CD14-positive monocyte (primary cell): ENCODE measurements at regions not wholly inside any gene's neighbourhood (a gene's known extent, or its start where the extent isn't known, plus 50 kb on each side); places are given as distances from the start of the nearest gene placed in this dataset.

Experiments
- DNase-seq, 3 donors: peaks; one replicate each; pipeline ENCODE4 v3.0.0-alpha.2; 2011 to 2022
- H2AFZ ChIP-seq: 2 replicates; pipeline ENCODE4 v1.6.0; 2012; ENCODE audit warnings: mild to moderate bottlenecking, low read depth, low read length, inconsistent platforms; ENCODE audit not compliant: insufficient read depth, poor library complexity, severe bottlenecking
- H3K27ac ChIP-seq, 2 donors: 1 replicate in 1 of 2; 2 replicates in 1 of 2; pipeline ENCODE4 v1.5.1; 2012 to 2013; ENCODE audit warnings: low read length in 2 of 2, control low read depth in 1 of 2, inconsistent platforms in 1 of 2, low read depth in 1 of 2, mild to moderate bottlenecking in 1 of 2
- H3K27me3 ChIP-seq, 2 donors: one replicate each; pipeline versions ENCODE4 v1.6.0 to v1.6.1; 2011 to 2013; ENCODE audit warnings: low read length in 2 of 2; ENCODE audit not compliant: control insufficient read depth in 2 of 2, insufficient read depth in 2 of 2
- H3K36me3 ChIP-seq, 2 donors: replicated peaks in 1 of 2; 1 replicate in 1 of 2; 2 replicates in 1 of 2; pipeline versions ENCODE4 v1.5.1 to v1.6.1; 2012 to 2013; ENCODE audit warnings: low read length in 2 of 2, control low read depth in 1 of 2, inconsistent platforms in 1 of 2, mild to moderate bottlenecking in 1 of 2; ENCODE audit not compliant: insufficient read depth in 2 of 2, control insufficient read depth in 1 of 2
- H3K4me1 ChIP-seq, 2 donors: 1 replicate in 1 of 2; 2 replicates in 1 of 2; pipeline versions ENCODE4 v1.5.1 to v1.6.1; 2012 to 2013; ENCODE audit warnings: low read length in 2 of 2, control low read depth in 1 of 2, inconsistent platforms in 1 of 2, mild to moderate bottlenecking in 1 of 2, moderate library complexity in 1 of 2; ENCODE audit not compliant: insufficient read depth in 2 of 2, control insufficient read depth in 1 of 2
- H3K4me2 ChIP-seq: replicated peaks from 2 replicates; pipeline ENCODE3; 2012; ENCODE audit warnings: low read length, moderate library complexity, mild to moderate bottlenecking; ENCODE audit not compliant: poor library complexity, severe bottlenecking; ENCODE audit errors: extremely low read depth
- H3K4me3 ChIP-seq, 3 experiments: fragments of 200-600 bp in 1 of 3; sonication (generic) in 1 of 3; replicated peaks in 1 of 3; 1 replicate in 2 of 3; 2 replicates in 1 of 3; pipeline ENCODE4 v1.5.1; 2011 to 2013; ENCODE audit warnings: low read length in 3 of 3, mild to moderate bottlenecking in 3 of 3, control low read depth in 2 of 3, low read depth in 2 of 3, inconsistent platforms in 1 of 3, moderate library complexity in 1 of 3
- H3K79me2 ChIP-seq: 2 replicates; pipeline ENCODE4 v1.6.0; 2012; ENCODE audit warnings: mild to moderate bottlenecking, control low read depth, inconsistent platforms, low read length, moderate library complexity; ENCODE audit not compliant: insufficient read depth
- H3K9ac ChIP-seq: 2 replicates; pipeline ENCODE4 v1.6.0; 2017; ENCODE audit warnings: low read length, mild to moderate bottlenecking; ENCODE audit not compliant: insufficient read depth, poor library complexity, severe bottlenecking
- H3K9me3 ChIP-seq, 2 donors: replicated peaks in 1 of 2; 1 replicate in 1 of 2; 2 replicates in 1 of 2; pipeline versions ENCODE4 v1.5.1 to v1.6.1; 2012 to 2013; ENCODE audit warnings: low read length in 2 of 2, control low read depth in 1 of 2; ENCODE audit not compliant: control insufficient read depth in 1 of 2, insufficient read depth in 1 of 2
- H4K20me1 ChIP-seq: 2 replicates; pipeline ENCODE4 v1.6.0; 2012; ENCODE audit warnings: mild to moderate bottlenecking, low read length, control low read depth, moderate library complexity; ENCODE audit not compliant: insufficient read depth
- H3K27ac Mint-ChIP-seq, 7 donors: one replicate each; pipeline ENCODE4 v1.8.0; 2020; ENCODE audit warnings: mild to moderate bottlenecking in 7 of 7, mixed read lengths in 7 of 7, moderate library complexity in 6 of 7, inconsistent platforms in 2 of 7
- H3K27me3 Mint-ChIP-seq, 3 donors: one replicate each; pipeline ENCODE4 v1.8.0; 2021 to 2022; ENCODE audit warnings: low read depth in 3 of 3, mild to moderate bottlenecking in 3 of 3, mixed read lengths in 3 of 3, moderate library complexity in 3 of 3, inconsistent platforms in 1 of 3
- H3K36me3 Mint-ChIP-seq, 2 donors: one replicate each; pipeline ENCODE4 v1.8.0; 2020; ENCODE audit warnings: mixed read lengths in 2 of 2, inconsistent platforms in 1 of 2, mild to moderate bottlenecking in 1 of 2
- H3K4me1 Mint-ChIP-seq: one replicate; pipeline ENCODE4 v1.8.0; 2020; ENCODE audit warnings: mild to moderate bottlenecking, mixed read lengths
- H3K4me3 Mint-ChIP-seq, 2 donors: one replicate each; pipeline ENCODE4 v1.8.0; 2020; ENCODE audit warnings: mild to moderate bottlenecking in 2 of 2, mixed read lengths in 2 of 2, moderate library complexity in 1 of 2
- H3K9me3 Mint-ChIP-seq, 7 donors: one replicate each; pipeline ENCODE4 v1.8.0; 2020 to 2022; ENCODE audit warnings: mixed read lengths in 7 of 7, mild to moderate bottlenecking in 6 of 7, moderate library complexity in 6 of 7, inconsistent platforms in 2 of 7
- WGBS: methylation state at CpG from one replicate; pipeline ENCODE4 v1.1.5; 2013; ENCODE audit warnings: missing lambda C conversion rate; ENCODE audit not compliant: insufficient coverage; 5-methylcytosine and 5-hydroxymethylcytosine counted together
- intact Hi-C, 2 donors: fragments of 100-400 bp; cut with micrococcal nuclease; formaldehyde crosslinking; loops; one replicate each; pipeline versions ENCODE4 v1.15.0 to v1.15.1; 2023
- TF ChIP-seq, protein P1 (sequence below): fragments of 200-600 bp; IDR thresholded peaks from one replicate; pipeline ENCODE4 v1.8.0; 2022; ENCODE audit warnings: antibody characterized with exemption, mild to moderate bottlenecking

DNA sequence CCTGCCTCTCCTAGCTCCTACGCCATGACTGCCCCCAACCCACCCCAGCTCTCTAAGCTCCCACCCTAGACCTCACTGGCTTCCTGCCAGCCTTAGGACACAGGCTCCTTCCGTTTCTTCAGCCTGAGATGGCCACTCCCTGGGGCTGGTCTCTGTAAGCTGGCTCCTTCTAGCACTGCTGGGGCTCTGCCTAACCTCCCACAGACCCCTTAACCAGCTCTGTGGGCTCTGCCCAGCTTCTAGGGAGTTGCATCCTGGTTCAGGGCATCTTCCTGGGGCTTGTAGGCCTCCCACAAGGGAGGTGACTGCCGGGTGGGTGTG, 478.6 kb upstream of the KLF6 start:
- H3K9ac ChIP-seq: no peak overlapping the region
- H3K27ac ChIP-seq: no peak overlapping the region
- DNase-seq: no peak
- H3K4me3 Mint-ChIP-seq: no peak overlapping the region
- 92% methylated on average over 3 of the region's 3 CpGs for whole genome bisulfite sequencing
- TF ChIP-seq, protein P1, sequence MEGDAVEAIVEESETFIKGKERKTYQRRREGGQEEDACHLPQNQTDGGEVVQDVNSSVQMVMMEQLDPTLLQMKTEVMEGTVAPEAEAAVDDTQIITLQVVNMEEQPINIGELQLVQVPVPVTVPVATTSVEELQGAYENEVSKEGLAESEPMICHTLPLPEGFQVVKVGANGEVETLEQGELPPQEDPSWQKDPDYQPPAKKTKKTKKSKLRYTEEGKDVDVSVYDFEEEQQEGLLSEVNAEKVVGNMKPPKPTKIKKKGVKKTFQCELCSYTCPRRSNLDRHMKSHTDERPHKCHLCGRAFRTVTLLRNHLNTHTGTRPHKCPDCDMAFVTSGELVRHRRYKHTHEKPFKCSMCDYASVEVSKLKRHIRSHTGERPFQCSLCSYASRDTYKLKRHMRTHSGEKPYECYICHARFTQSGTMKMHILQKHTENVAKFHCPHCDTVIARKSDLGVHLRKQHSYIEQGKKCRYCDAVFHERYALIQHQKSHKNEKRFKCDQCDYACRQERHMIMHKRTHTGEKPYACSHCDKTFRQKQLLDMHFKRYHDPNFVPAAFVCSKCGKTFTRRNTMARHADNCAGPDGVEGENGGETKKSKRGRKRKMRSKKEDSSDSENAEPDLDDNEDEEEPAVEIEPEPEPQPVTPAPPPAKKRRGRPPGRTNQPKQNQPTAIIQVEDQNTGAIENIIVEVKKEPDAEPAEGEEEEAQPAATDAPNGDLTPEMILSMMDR: no peak
- H3K79me2 ChIP-seq: no peaks in the 10 kb centered on the region
- H3K36me3 Mint-ChIP-seq: no peaks in the 10 kb centered on the region
- no peak overlapping the region for H3K27ac Mint-ChIP-seq
- peak overlapping the region; percentile 7 for H2AFZ ChIP-seq
- H4K20me1 ChIP-seq: no peaks in the 10 kb centered on the region
- H3K27me3 Mint-ChIP-seq: peaks cover 0 to 4% (median 2%) of the 10 kb centered on the region in 3 donors
- intact Hi-C loops: no loop called here
- no peak overlapping the region for H3K4me3 ChIP-seq
- H3K9me3 Mint-ChIP-seq: peaks cover 0 to 5% (median 0%) of the 10 kb centered on the region in 7 donors
- H3K36me3 ChIP-seq: no peaks in the 10 kb centered on the region
- H3K4me1 Mint-ChIP-seq: peaks cover 19% of the 10 kb centered on the region
- peaks cover 18 to 20% of the 10 kb centered on the region in 2 donors for H3K4me1 ChIP-seq
- no peak overlapping the region for H3K4me2 ChIP-seq
- no peaks in the 10 kb centered on the region for H3K9me3 ChIP-seq
- no peaks in the 10 kb centered on the region for H3K27me3 ChIP-seq

DNA sequence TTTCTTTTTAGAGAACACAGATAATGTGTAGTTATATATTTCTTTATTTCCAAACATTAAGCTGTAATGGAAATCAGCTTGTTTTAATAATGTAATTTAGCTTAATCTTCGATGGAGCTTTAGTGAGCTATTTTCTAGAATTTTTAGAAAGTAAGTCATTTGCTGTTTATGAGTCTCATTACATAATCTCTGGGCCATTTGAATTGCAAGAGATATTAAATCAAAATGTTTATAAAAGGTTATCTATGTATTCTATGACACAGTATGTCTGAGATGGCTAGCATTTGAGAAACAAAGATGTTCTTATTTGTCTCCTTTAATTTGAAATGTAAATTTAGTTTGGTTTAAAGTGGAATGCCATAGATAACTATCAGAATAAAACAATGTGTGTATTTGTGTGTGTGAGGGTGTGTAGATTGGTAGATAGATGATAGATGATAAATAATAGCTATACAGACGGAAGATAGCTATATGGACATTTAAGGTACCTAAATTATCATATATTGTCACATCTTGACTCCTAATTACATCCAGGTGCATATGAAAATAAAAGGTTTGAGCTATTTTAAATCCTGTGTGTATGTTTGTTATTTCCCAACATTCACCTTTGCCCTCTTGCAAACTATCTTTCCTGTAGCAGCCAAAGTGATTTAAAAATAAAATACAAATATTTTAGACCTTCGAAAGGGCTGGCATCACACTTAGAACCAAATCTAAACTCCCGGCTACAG, 478.0 kb upstream of the KLF6 start:
- Mint-ChIP-seq H3K4me3 (no peak overlapping the region), H3K9me3 (no peaks in the 10 kb centered on the region)

More for the DNA sequence above, 478.0 kb upstream of the KLF6 start:
- intact Hi-C loops: no loop called here
- no peaks in the 10 kb centered on the region for H3K36me3 ChIP-seq
- H3K27ac ChIP-seq: no peak overlapping the region
- no peaks in the 10 kb centered on the region for H3K27me3 ChIP-seq
- no peak overlapping the region for H3K9ac ChIP-seq
- no peak overlapping the region for H3K27ac Mint-ChIP-seq
- 100% methylated on average over 2 of the region's 4 CpGs for WGBS
- no peak overlapping the region for H3K4me3 ChIP-seq
- H4K20me1 ChIP-seq: no peaks in the 10 kb centered on the region
- H3K9me3 ChIP-seq: no peaks in the 10 kb centered on the region
- H3K79me2 ChIP-seq: no peaks in the 10 kb centered on the region
- peaks cover 19% of the 10 kb centered on the region for H3K4me1 Mint-ChIP-seq
- peaks cover 0 to 4% (median 2%) of the 10 kb centered on the region in 3 donors for H3K27me3 Mint-ChIP-seq
- peaks cover 18 to 20% of the 10 kb centered on the region in 2 donors for H3K4me1 ChIP-seq
- no peaks in the 10 kb centered on the region for H3K36me3 Mint-ChIP-seq
- no peak overlapping the region for H2AFZ ChIP-seq
- no peak overlapping the region for H3K4me2 ChIP-seq
- TF ChIP-seq, protein P1: no peak
- no peak for DNase-seq
